ENCODE measurements at regions not wholly inside any gene's neighbourhood (a gene's known extent, or its start where the extent isn't known, plus 50 kb on each side); places are given as distances from the start of the nearest gene placed in this dataset.

DNA sequence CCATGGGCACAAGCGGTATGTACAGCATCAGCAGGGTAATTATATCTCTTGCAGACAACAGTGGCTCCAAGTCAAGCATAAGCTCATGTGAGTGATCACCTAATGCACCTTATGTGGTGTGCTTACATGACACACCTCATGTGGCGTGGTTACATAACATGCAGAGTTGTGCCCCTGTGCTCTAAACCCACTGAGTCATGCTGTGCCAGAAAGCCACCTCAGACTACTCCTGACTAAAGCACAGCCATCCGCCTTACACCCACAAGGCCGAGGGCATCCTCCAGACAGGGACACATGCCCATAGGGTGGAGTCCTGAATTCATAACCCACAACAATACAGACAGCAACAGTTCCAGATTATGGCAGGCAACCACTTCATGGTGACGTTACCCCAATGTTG is 163.7 kb upstream of the SLC30A5 start:
- no peak for DNase-seq (ENCODE audit: low read depth in 2 of 2)

DNA sequence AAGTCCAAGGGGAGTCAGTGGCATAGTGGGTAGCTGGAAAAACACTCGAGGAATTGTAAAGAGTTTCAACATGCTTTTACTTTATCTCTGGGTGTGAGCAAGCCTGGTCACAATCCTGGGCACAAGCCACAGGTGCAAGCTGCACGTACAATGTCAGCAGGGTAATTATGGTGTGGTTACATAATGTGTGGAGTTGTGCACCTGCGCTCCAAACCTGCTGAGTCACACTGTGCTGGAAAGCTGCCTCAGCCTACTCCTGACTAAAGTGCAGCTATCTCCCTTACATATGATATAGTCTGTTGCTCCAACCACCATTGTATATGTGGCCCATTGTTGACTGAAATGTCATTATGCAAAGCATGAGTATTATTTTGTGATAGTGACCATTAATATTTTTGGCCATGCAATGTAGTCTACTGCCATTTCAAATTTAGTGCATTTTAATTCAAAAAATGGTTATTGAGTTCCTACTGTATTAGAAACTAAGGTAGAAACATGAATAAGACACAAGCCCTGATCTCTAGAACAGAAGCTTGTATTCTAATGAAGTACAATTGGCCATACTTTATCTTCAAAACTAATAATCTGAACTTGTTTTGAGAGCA is 160.9 kb upstream of the SLC30A5 start:
- no peak for DNase-seq (ENCODE audit: low read depth in 2 of 2)

DNA sequence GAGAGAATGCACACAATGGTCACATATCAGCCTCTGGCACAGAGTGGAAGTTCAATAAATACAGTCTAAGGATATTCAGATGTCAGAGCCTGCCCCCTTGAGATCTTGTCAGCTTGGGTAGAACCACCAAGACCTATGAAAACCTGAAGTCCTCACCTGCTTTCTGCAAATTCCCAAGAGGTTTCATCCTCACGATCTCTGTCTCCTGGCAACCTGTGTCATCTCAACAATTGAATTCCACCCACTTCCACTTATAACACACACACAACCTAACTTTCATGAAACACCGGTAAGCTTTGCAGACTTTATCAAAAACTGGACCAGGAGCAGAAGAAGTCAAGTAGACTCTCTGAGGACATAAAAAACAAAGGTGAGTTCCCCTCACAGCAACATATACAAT is 151.6 kb upstream of the SLC30A5 start:
- no peak for DNase-seq (ENCODE audit: low read depth in 2 of 2)

DNA sequence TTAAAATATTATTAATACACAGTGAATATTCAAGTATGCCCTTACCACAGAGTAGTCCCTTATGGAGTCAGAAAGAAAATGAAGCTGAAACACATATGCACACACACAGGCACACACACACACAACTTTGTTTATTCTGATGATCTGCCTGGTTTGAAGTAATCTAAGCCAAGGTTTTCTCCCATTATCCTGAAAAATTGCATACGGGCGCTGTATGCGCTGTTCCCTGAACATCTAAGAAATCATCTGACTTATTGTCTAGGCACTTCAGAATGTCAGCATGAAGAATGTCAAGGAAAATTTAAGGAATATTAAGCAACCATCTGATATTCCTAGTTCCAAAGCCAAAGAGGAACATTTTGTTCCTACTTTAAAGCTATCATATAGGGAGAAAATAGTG is 147.1 kb upstream of the SLC30A5 start:
- no peak for DNase-seq (ENCODE audit: low read depth in 2 of 2)

DNA sequence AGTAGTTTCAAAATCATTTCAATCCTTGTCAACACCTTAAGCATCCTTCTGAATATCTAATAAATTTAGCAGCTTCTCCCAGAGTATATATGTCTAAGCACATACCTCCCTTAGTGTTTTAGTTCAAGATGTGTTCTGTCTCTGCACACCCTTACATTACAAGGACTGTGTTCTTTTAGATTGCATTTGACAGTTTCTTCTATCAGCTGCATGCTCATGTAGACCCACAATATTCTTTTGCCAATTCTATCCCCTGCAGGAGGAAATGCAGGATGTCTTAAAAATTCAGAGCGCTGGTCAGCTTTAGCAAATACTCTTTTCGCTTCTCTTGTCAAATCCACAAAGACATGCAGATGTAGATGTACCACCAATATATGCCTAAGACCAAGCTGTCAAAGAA is 145.8 kb upstream of the SLC30A5 start:
- no peak for DNase-seq (ENCODE audit: low read depth in 2 of 2)

DNA sequence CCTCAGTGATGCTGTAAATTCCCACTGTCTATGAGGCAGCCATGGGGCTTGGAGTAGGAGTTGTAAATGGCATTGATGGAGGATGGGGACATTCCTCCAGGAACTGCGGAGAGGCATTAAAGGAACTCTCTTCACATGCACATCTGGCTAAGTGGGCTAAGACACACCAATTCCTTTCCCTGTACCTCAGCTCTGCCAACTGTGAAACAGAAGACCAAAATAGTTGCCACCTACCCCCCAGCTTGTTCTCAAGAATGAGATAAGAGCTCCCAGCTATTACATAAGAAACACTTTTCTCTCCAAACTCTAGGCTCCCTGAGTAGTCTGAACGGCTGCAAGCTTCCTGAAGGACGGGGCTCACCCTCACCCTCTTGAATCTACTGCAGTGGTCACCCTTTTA is 144.6 kb upstream of the SLC30A5 start:
- DNase-seq (ENCODE audit: low read depth in 2 of 2), result no peak

DNA sequence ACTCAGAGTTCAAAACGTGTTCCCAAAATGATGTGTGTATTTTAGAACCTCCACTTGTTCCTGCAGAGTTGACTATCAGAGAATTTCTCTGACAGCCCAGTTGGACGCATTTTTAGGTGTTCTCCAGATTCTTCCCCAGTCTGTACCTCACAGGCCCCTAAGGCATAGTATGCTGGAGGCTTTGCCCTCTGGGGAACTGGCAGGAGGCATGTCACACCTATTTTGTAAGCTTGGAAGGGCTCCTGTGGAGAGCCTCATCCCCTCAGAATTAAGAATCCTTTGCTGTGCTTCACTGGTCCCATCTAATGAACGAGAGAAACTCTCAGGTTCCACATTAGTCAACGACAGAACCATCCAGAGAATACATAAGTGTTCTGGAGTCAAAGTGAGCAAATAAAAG is 144.1 kb upstream of the SLC30A5 start:
- DNase-seq (ENCODE audit: low read depth in 2 of 2), result no peak

DNA sequence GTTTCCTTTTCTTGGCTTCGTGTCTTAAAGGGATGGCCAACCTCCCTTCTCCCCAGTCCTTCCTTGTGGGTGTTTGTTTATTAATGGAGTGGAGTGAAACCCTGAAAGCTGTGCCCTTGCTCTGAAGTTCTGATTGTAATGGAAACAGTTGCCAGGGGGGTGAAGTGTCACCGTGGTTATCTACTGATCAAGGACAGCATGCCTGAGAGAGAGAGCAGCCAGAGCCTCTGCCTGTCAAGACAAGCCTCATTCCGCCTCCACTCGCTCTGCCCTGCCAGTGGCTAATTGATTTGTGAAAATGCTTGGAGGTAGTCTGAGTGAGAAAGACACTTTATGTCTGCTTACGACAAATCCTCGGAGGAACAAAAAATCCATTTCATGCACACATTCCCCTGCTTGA is 143.7 kb upstream of the SLC30A5 start:
- DNase-seq (ENCODE audit: low read depth in 2 of 2), result no peak

GRCh38 chr5:68950930-68951329 is 142.9 kb upstream of the SLC30A5 start:
- no peak for DNase-seq (ENCODE audit: low read depth in 2 of 2)

DNA sequence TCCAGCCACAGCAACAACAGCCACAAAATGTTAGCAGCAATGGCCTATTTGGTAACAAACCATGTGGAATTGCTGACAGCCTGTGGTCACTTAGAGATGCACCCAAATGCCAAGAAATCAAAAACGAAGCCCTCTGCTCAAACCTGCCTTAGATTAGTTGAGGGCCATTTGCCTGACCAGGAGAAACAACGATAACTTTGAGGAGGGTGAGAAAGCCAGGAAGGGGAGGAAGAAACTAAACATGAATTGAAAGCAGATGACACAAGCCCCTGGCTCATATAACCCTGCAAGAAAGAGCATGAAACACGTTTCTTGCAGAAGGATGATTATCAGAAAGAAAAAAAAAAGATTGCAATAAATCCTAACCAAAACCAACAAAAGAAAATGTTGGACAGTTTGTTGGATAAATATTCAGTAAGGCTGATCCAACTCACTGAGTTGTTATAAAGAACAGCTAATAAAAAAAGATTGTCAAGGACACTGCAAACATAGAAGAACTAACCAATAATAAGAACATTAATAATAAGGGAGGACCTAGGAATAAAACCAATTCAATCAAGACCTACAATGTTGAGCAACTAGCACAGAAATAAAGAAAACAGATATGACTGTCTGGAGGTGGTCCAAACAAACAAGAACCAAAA is 140.5 kb upstream of the SLC30A5 start:
- peak; percentile 67 to 80 for DNase-seq (ENCODE audit: low read depth in 2 of 2)

- peak; percentile 55 to 64 for DNase-seq (ENCODE audit: low read depth in 2 of 2)
Measured at GRCh38 chr5:68953875-68954617, 139.8 kb upstream of the SLC30A5 start.

DNA sequence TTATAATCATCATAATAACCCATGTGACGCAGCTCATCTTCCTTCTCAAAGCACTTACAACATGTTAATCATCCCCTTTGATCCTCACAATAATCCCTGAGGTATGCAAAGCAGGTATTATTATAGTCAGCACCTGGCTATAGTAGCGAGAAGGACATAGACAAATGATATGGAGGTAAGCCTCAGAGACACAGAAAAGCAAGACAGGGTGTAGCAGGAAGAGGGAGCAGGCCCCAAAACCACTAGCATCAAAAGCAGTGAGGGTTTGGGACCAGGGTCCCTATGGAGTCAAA is 139.2 kb upstream of the SLC30A5 start:
- no peak for DNase-seq (ENCODE audit: low read depth in 2 of 2)

DNA sequence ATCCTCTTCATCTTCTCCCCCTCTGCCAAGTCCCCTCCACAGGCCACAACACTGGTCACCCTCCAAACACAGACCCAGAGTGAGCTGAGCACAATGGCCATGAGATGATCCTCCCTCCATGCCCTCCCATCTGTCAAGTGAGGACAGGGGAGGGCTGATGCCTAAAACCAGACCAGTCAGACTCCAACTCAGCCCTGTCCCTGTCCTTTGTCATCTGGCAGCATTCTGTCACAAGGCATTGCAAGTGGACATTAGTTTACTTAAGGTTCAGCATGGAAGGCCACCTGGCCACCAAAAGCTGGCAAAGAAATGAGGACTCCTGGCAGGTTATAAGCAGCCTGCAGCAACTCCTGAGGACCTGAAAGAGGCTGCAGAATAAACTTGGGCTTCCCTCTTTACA is 136.2 kb upstream of the SLC30A5 start:
- no peak for DNase-seq (ENCODE audit: low read depth in 2 of 2)

GRCh38 chr5:68958428-68958827 is 135.4 kb upstream of the SLC30A5 start:
- DNase-seq (ENCODE audit: low read depth in 2 of 2), result no peak

DNA sequence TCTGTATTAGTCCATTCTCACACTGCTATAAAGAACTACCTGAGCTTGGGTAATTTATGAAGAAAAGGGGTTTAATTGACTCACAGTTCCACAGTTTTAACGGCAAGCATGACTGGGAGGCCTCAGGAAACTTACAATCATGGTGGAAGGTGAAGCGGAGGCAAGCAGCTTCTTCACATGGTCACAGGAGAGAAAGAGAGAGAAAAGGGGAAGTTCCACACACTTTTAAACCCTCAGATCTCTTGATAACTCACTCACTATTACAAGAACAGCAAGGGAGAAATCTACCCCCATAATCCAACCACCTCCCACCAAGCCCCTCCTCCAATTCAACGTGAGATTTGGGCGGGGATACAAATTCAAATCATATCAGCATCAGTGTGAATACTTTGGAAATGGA is 133.4 kb upstream of the SLC30A5 start:
- no peak for DNase-seq (ENCODE audit: low read depth in 2 of 2)

DNA sequence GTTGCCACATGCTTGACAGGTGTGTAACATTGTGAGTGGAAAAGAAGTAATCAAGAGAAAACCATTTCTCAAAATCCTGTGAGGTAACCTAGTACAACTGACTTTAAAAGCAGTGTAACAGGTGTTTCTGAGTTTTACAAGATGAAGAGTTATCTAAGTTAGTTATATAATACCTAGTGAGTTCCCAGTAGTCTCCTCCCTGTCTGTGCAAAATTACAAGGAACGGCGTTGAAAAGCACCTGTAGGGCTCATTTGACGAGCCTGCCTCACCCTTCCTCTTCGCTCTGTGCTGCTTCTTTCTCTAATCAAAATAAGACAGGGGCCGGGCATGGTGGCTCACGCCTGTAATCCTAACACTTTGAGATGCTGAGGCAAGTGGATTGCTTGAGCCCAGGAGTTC is 132.9 kb upstream of the SLC30A5 start:
- DNase-seq (ENCODE audit: low read depth in 2 of 2), result no peak

- no peak for DNase-seq (ENCODE audit: low read depth in 2 of 2)
Measured at GRCh38 chr5:68961762-68962161, 132.1 kb upstream of the SLC30A5 start.

DNA sequence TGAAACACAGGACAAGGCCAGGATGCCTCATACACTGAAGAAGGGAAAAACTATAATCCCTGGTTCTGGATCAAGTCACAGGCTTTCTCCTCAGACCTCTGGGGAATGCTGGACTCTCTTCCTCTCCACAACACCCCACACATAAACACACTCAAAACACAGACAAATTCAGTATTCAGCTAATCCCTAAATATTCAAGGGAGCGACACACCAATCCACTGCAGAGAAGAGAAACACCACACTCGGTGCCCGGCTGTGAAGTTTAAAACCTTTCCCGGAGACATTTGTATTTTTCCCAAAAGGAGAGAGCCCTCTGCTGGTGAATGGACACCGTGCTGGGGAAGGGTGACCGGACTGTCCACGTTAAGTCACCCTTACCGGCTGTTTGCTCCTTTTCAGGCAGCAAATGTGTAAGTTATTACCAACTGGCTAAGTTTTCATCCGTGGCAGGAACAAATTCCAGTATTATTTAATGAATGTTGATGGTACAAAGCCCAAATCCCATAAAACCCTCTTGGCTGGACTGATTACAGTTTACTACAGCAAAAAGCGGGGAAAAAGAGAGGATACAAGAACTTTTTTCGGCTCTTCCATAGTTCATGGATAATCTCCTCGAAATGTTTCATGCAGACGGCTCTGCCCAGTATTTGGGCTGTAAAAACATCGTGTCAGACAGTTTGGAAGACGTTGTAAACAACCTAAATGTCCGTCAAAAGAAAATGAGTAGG is 130.9 kb upstream of the SLC30A5 start:
- DNase-seq (ENCODE audit: low read depth in 2 of 2), result peak; percentile 17 to 20

DNA sequence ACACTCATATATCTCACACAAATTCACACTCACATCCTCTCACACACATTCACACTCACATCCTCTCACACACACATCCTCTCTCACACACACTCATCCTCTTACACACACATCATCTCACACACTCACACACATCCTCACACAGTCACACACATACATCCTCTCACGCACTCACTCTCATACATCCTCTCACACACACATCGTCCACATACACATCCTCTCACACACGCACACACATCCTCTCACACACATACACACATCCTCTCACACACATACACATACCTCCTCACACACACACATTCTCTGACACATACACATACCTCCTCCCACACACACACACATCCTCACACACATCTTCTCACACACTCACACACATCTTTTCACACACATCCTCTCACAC is 129.1 kb upstream of the SLC30A5 start:
- no peak for DNase-seq (ENCODE audit: low read depth in 2 of 2)

GRCh38 chr5:68965926-68966325 is 127.9 kb upstream of the SLC30A5 start:
- DNase-seq (ENCODE audit: low read depth in 2 of 2), result no peak

DNA sequence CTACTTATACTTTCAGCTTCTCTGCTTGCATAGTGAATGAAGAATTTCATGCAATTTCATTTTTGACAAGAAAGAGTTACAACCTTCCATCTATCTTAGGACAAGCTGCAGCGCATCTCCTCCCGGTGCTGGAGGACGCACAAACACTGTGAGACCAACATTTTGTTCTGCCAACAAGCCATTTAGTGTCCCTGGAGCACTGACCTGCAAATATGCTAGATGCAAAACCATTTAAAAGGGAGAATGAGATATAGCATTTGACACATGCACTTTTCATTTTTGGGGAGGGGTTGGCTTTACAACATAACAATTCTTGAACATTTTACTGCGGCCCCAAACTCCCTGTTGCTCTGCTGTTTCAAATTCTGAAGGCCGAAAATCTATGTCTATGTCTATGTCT is 127.2 kb upstream of the SLC30A5 start:
- DNase-seq (ENCODE audit: low read depth in 2 of 2), result no peak

GRCh38 chr5:68968429-68968828 is 125.4 kb upstream of the SLC30A5 start:
- DNase-seq (ENCODE audit: low read depth in 2 of 2), result no peak

DNA sequence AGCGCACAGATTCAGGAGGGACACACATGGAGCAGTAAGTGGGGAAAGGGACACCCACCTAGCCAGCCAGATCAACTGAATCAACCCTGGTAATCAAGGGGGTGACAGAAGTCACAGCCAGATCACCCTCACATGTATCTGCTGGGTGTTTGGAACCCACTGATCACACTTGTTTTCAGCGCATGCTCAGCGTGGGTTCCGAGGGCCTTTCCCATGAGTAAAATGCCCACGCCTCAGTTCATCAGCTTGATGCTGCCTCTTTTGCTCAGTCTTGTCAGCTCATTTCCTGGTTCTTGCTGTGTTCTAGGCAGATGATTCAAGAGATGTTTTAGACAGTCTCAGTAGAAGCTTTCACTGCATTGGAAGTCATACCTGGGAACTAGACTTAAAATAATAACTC is 123.2 kb upstream of the SLC30A5 start:
- no peak for DNase-seq (ENCODE audit: low read depth in 2 of 2)

Data from fibroblast of skin of left biceps (primary cell).